ENCODE measurements at regions not wholly inside any gene's neighbourhood (a gene's known extent, or its start where the extent isn't known, plus 50 kb on each side); places are given as distances from the start of the nearest gene placed in this dataset.

DNA sequence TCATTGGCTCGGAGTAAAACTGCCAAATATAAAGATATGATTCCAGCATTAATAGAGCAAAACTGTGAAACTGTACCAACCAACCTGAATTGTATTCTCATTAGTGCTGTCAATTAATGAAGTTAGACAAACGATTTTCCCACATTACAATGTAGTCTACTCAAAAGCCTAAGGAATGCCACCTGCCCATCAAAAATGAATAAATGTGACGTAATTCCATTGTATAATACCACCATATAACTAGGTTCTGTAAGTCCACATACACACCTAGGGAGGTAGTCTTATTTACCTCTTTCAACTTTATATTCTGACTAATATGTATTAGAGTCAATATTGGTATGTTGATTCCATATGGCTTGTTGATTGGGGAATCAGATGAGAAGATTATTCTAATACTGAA is 76.2 kb downstream of the FAM76B start:
- Histone ChIP-seq H3K36me3 (no peaks in the 10 kb centered on the region), H3K27me3 (no peaks in the 10 kb centered on the region), H3K27ac (no peak overlapping the region), H3K4me1 (peaks cover 0 to 4% (median 0%) of the 10 kb centered on the region in 3 donors), H3K9me3 (no peaks in the 10 kb centered on the region), H3K4me3 (no peak overlapping the region)
- FAIRE-seq: no peak
- WGBS, 2 donors: 64 to 83% methylated on average over 3 of the region's 3 CpGs
- intact Hi-C loops (cut with DNase I): loop anchor here in 1 of 3 donors (10.0 kb wide), 1 partner anchor 559 kb away; no protein-coding TSS in a partner anchor
- TF ChIP-seq, protein P1, sequence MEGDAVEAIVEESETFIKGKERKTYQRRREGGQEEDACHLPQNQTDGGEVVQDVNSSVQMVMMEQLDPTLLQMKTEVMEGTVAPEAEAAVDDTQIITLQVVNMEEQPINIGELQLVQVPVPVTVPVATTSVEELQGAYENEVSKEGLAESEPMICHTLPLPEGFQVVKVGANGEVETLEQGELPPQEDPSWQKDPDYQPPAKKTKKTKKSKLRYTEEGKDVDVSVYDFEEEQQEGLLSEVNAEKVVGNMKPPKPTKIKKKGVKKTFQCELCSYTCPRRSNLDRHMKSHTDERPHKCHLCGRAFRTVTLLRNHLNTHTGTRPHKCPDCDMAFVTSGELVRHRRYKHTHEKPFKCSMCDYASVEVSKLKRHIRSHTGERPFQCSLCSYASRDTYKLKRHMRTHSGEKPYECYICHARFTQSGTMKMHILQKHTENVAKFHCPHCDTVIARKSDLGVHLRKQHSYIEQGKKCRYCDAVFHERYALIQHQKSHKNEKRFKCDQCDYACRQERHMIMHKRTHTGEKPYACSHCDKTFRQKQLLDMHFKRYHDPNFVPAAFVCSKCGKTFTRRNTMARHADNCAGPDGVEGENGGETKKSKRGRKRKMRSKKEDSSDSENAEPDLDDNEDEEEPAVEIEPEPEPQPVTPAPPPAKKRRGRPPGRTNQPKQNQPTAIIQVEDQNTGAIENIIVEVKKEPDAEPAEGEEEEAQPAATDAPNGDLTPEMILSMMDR (IDR thresholded peaks at IDR 0.05): no peak
- DNase-seq: no peak
- ATAC-seq: no peak

DNA sequence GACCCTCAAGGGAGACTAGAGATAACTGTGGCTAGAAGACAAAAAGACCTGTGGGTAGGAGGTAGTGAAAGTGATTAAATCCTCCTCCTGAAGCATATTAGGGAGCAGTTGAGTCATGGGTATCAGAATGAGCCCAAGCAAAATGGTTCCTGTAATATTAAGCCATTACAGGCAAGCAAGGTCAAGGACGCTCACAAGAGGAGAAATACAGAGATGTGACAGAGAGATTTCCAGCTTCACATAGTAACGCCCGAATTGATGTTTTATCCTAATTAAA is 77.7 kb downstream of the FAM76B start:
- TF ChIP-seq, protein P1 (IDR thresholded peaks at IDR 0.05): no peak
- DNase-seq: no peak
- ATAC-seq: no peak
- WGBS, 2 donors: 73 to 86% methylated on average over 3 of the region's 3 CpGs
- Histone ChIP-seq H3K4me1 (peaks cover 0 to 4% (median 0%) of the 10 kb centered on the region in 3 donors), H3K27ac (no peak overlapping the region), H3K9me3 (no peaks in the 10 kb centered on the region), H3K4me3 (no peak overlapping the region), H3K36me3 (no peaks in the 10 kb centered on the region), H3K27me3 (no peaks in the 10 kb centered on the region)
- intact Hi-C loops (cut with DNase I): loop anchor here in 1 of 3 donors (10.0 kb wide), 1 partner anchor 557 kb away; no protein-coding TSS in a partner anchor
- no peak for FAIRE-seq

DNA sequence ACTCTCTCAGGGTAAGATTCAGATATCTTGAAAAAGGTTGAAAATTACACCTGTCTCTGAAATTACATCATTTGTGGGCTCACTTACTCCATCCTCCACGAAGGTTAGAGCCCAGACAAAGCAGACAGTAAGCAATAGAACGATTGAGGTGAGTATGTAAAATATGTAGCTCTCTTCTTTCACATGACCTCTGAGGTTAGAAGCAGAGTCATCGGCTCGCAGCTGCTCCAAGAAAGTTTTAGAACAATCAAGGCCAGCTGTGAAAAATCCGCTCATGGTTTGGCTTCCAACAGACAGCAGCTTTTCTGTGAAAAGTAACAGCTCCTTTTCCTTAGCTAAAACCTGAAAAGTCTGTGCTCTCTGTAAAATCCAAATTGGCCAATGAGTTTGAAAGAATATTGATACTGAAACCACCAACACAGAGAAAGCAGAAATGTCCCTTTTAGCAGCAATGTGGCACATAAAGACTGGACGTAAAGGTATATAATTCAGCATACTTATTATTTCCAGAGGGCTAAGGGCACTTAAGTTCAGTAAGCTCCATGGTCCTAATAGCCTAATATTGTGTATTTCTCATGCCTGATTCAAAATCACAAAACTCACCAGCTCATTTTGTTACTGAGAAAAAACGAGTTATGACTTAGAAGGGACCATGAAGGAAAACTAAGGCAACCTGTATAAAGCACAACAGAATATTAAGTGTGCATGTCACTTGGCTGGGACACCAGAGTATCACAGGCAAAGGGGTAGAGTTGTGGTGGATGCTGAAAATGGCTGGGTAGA is 78.2 kb downstream of the FAM76B start:
- Histone ChIP-seq H3K27me3 (no peaks in the 10 kb centered on the region), H3K36me3 (no peaks in the 10 kb centered on the region), H3K4me3 (no peak overlapping the region), H3K4me1 (peaks cover 0 to 4% (median 0%) of the 10 kb centered on the region in 3 donors), H3K9me3 (no peaks in the 10 kb centered on the region), H3K27ac (no peak overlapping the region)
- FAIRE-seq (no peak), ATAC-seq (no peak), DNase-seq (no peak)
- TF ChIP-seq, protein P1 (IDR thresholded peaks at IDR 0.05): no peak
- 57 to 59% methylated on average over 7 of the region's 7 CpGs for WGBS, 2 donors
- intact Hi-C loops (cut with DNase I): loop anchor here in 1 of 3 donors (10.0 kb wide), 1 partner anchor 557 kb away; no protein-coding TSS in a partner anchor

DNA sequence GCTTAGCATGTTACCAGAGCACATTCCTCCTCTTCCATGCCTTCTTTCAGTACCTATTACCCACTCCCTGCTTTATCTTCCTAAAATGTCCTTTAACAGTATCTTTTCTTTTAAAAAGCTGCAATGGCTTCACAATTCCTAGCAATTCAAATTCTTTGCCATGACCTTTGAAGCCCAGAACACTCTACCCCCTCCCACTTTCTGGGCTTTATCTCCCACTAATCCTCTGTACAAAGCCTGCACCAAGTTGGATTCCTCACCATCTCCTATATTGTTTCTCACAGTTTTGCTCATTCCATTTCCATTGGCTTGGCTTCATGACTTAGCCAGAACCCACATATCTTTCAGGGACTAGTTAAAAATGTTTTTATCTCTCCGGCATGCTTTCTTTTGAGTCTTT is 80.9 kb downstream of the FAM76B start:
- Histone ChIP-seq H3K4me3 (no peak overlapping the region), H3K27me3 (no peaks in the 10 kb centered on the region), H3K9me3 (no peaks in the 10 kb centered on the region), H3K4me1 (no peaks in the 10 kb centered on the region), H3K36me3 (no peaks in the 10 kb centered on the region), H3K27ac (no peak overlapping the region)
- FAIRE-seq (no peak), ATAC-seq (no peak), DNase-seq (no peak)
- intact Hi-C loops (cut with DNase I): loop anchor here in 1 of 3 donors (5.0 kb wide), 1 partner anchor 556 kb away; no protein-coding TSS in a partner anchor
- TF ChIP-seq, protein P1 (IDR thresholded peaks at IDR 0.05): no peak
- 94 to 95% methylated on average over 1 of the region's 1 CpG for WGBS, 2 donors

DNA sequence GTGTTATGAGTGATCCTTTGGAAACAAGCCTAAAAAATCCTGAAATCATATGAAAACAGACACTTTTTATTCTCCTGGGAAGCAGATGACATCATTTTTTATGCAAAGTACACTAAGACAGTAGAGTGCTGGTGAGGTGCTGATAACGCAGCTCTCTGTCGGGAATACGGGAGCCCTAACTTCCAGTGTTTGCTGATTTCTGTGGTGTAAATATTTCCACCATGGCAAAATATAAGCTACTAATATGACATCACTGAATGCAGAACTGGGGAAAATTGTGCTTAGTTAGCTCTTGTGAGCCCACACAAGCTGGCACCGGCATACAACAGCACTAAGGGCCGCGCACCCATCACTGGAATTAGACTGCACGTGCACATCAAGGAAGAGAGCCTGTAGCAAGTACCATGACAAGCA is 82.6 kb downstream of the FAM76B start:
- H3K4me3 ChIP-seq: no peak overlapping the region
- no peak overlapping the region for H3K27ac ChIP-seq
- no peak for ATAC-seq
- H3K9me3 ChIP-seq: no peaks in the 10 kb centered on the region
- intact Hi-C loops (cut with DNase I): loop anchor here in 1 of 3 donors (5.0 kb wide), 1 partner anchor 555 kb away; no protein-coding TSS in a partner anchor
- 72 to 84% methylated on average over 7 of the region's 7 CpGs for WGBS, 2 donors
- FAIRE-seq: no peak
- TF ChIP-seq, protein P1 (IDR thresholded peaks at IDR 0.05): no peak
- no peaks in the 10 kb centered on the region for H3K27me3 ChIP-seq
- no peaks in the 10 kb centered on the region for H3K4me1 ChIP-seq
- no peaks in the 10 kb centered on the region for H3K36me3 ChIP-seq
- DNase-seq: no peak

Data from pancreas (tissue), 10 donors.